Activated T-helper 2 cell treated with anti-CD3 and anti-CD28 coated beads, Interferon-gamma antibody, Interleukin-2, Interleukin-4, amounts not matched to agents 10 μg/mL and 5 μg/mL and 100 μg/mL, durations not matched to agents 14 hours and 24 hours and 36 hours (primary cell): ENCODE measurements at regions not wholly inside any gene's neighbourhood (a gene's known extent, or its start where the extent isn't known, plus 50 kb on each side); places are given as distances from the start of the nearest gene placed in this dataset.
"Not testable (repeated sequence)": the region's sequence is repeated elsewhere in the genome, so short reads cannot be mapped to it uniquely, and the experiment has no call there.

ENCODE experiments used
- DNase-seq: peaks from one replicate; pipeline ENCODE4 v3.0.0; 2021; ENCODE audit warnings: low spot score
- H3K27ac Mint-ChIP-seq: one replicate; pipeline ENCODE4 v1.8.0; 2021; ENCODE audit warnings: mixed read lengths
- H3K27me3 Mint-ChIP-seq: one replicate; pipeline ENCODE4 v1.8.0; 2021; ENCODE audit warnings: low read depth, mixed read lengths
- H3K36me3 Mint-ChIP-seq: one replicate; pipeline ENCODE4 v1.8.0; 2021; ENCODE audit warnings: low read depth, mixed read lengths
- H3K4me1 Mint-ChIP-seq: one replicate; pipeline ENCODE4 v1.8.0; 2021; ENCODE audit warnings: low read depth, mixed read lengths
- H3K4me3 Mint-ChIP-seq: one replicate; pipeline ENCODE4 v1.8.0; 2021; ENCODE audit warnings: low read depth, mild to moderate bottlenecking, moderate library complexity, mixed read lengths
- H3K9me3 Mint-ChIP-seq: one replicate; pipeline ENCODE4 v1.8.0; 2021; ENCODE audit warnings: mixed read lengths
- intact Hi-C: fragments of 100-400 bp; cut with micrococcal nuclease; formaldehyde crosslinking; loops from one replicate; pipeline ENCODE4 v1.15.1; 2023

- no peaks in the 10 kb centered on the region for H3K36me3 Mint-ChIP-seq
- intact Hi-C loops = no loop called here
- H3K4me3 Mint-ChIP-seq = no peak overlapping the region
- H3K27ac Mint-ChIP-seq = no peak overlapping the region
- H3K9me3 Mint-ChIP-seq = peaks cover 46% of the 10 kb centered on the region
- no peaks in the 10 kb centered on the region for H3K27me3 Mint-ChIP-seq
- DNase-seq = no peak
- no peaks in the 10 kb centered on the region for H3K4me1 Mint-ChIP-seq
Measured at GRCh38 chr2:34545486-34546136, 946.5 kb upstream of the FAM98A start.

- Mint-ChIP-seq H3K27ac (no peak overlapping the region), H3K4me3 (no peak overlapping the region), H3K9me3 (peaks cover 27% of the 10 kb centered on the region), H3K4me1 (no peaks in the 10 kb centered on the region), H3K27me3 (no peaks in the 10 kb centered on the region), H3K36me3 (no peaks in the 10 kb centered on the region)
- intact Hi-C loops = no loop called here
- DNase-seq = no peak
Measured at GRCh38 chr2:34534761-34535160, 935.7 kb upstream of the FAM98A start.

DNA sequence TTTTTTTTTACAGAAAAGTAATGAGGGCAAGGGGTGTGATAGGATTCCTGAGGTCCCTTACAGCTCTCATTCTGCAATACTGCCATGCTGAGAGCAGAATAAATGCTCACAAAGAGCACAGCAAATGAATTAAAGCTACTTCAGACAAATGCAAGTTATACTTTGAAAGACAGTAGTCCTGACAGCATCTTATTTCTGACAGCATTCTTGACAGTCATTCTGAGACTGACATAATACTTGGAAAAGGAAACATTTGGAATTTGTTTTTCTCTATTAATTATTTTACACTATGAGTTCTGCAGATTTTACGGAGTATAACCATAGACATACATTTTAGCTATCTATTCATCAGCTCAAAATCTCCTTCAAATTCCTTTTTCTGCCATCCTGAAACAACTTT is 935.2 kb upstream of the FAM98A start:
- H3K27me3 Mint-ChIP-seq = no peaks in the 10 kb centered on the region
- no peak overlapping the region for H3K27ac Mint-ChIP-seq
- no peak overlapping the region for H3K4me3 Mint-ChIP-seq
- H3K36me3 Mint-ChIP-seq = no peaks in the 10 kb centered on the region
- H3K9me3 Mint-ChIP-seq = peaks cover 24% of the 10 kb centered on the region
- intact Hi-C loops = no loop called here
- H3K4me1 Mint-ChIP-seq = no peaks in the 10 kb centered on the region
- no peak for DNase-seq

GRCh38 chr2:34533585-34534183 is 934.6 kb upstream of the FAM98A start:
- Mint-ChIP-seq H3K9me3 (peaks cover 17% of the 10 kb centered on the region), H3K4me3 (no peak overlapping the region), H3K4me1 (no peaks in the 10 kb centered on the region), H3K36me3 (no peaks in the 10 kb centered on the region), H3K27me3 (no peaks in the 10 kb centered on the region), H3K27ac (no peak overlapping the region)
- no peak for DNase-seq
- intact Hi-C loops = no loop called here

DNA sequence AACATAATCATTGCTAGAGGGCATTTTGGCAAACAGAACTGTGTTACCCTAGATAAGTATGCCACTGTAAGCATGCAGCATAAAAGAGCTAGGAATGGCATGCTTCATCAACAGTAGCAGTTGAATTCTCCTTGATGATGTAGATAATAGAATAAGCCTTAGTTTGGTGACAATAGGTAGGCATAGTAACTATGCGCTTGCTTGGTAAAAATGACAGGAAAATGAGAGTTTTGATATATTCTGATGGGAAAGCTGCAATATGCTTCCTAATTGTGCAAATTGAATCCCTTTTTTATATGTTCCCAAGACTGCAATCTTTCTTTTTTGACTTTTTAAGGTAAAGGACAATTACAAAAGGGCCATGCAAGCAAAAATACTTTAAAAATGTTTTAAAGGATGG is 930.9 kb upstream of the FAM98A start:
- Mint-ChIP-seq H3K27me3 (no peaks in the 10 kb centered on the region), H3K36me3 (no peaks in the 10 kb centered on the region), H3K9me3 (peaks cover 11% of the 10 kb centered on the region), H3K4me1 (no peaks in the 10 kb centered on the region), H3K4me3 (no peak overlapping the region), H3K27ac (no peak overlapping the region)
- DNase-seq = no peak
- intact Hi-C loops = no loop called here

DNA sequence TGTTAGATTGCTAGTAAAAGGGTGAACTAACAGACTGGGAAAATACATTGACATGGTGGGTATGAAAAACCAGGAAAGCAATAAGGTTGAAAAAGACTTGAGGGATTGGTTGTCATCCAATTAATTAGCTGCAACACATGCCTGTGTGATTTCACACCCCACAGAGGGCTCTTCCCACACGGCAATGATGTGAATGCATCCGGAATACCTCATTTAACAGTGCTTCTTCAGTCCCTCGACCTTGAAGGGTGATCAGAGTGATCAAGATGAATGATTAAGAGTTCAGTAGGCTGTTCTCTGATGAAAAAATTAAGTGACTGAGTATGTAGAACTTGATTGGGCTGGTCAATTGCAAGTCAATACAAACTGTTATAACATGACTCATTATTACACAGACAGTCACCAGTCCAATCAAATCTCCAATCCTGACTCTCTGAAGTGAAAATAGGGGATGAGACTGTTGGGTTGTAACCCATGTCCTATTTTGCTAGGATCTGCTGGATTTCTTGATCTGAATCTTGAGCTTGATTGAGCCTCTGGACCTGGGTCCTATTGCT is 924.9 kb upstream of the FAM98A start:
- intact Hi-C loops = no loop called here
- peaks cover 16% of the 10 kb centered on the region for H3K9me3 Mint-ChIP-seq

DNA sequence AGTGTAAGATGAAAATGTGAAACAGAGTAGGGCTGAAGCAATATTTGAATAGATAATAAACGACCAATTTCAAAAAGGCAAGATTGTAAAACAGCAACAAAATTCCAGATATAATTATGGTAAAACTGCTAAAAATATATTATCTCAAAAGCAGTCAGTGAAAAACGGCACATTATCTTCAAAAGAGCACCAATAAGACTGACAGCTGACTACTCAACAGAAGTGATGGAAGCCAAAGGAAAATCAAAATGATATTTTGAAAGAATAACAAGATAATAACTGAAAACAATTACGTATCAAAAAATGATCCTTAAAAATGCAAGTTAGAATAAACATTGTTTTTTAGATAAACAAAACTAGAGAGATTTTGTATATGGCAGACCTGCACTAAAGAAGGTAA is 920.6 kb upstream of the FAM98A start:
- Mint-ChIP-seq H3K9me3 (peaks cover 12% of the 10 kb centered on the region), H3K27me3 (no peaks in the 10 kb centered on the region), H3K27ac (no peak overlapping the region), H3K36me3 (no peaks in the 10 kb centered on the region), H3K4me3 (no peak overlapping the region), H3K4me1 (no peaks in the 10 kb centered on the region)
- DNase-seq = no peak
- intact Hi-C loops = no loop called here

More for the DNA sequence above, 924.9 kb upstream of the FAM98A start:
- no peak for DNase-seq
- H3K4me1 Mint-ChIP-seq = no peaks in the 10 kb centered on the region
- H3K27me3 Mint-ChIP-seq = no peaks in the 10 kb centered on the region
- H3K27ac Mint-ChIP-seq = no peak overlapping the region
- H3K36me3 Mint-ChIP-seq = no peaks in the 10 kb centered on the region
- H3K4me3 Mint-ChIP-seq = no peak overlapping the region

DNA sequence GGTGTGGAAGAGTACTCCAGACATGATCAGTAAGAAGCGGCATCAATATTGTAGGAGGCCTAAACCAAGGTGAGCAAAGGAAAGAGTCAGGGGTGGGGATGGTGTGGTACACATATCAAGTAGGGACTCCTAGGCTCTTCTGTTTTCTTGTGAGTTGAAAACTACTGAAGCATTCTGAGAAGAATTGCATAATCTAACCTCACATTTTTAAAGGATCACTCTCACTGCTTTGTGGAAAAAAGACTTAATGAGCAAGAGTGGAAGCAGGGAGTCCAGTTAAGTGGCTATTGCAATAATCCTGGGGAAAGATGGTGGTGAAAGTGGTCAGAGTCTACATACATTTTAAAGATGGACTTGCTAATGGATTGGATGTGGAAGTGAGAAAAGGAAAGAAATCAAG is 899.5 kb upstream of the FAM98A start:
- Mint-ChIP-seq H3K36me3 (no peaks in the 10 kb centered on the region), H3K27me3 (no peaks in the 10 kb centered on the region), H3K4me1 (no peaks in the 10 kb centered on the region), H3K4me3 (no peak overlapping the region), H3K9me3 (peaks cover 45% of the 10 kb centered on the region), H3K27ac (no peak overlapping the region)
- no peak for DNase-seq
- intact Hi-C loops = no loop called here

DNA sequence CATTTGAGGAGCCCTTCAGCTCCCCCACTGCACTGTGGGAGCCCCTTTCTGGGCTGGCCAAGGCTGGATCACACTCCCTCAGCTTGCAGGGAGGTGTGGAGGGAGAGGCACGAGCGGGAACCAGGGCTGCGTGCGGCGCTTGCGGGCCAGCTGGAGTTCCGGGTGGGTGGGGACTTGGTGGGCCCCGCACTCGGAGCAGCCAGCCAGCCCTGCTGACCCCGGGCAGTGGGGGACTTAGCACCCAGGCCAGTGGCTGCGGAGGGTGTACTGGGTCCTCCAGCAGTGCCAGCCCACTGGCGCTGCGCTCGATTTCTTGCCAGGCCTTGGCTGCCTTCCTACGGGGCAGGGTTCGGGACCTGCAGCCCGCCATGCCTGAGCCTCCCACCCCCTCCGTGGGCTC is 895.1 kb upstream of the FAM98A start:
- DNase-seq, H3K4me1 Mint-ChIP-seq, H3K4me3 Mint-ChIP-seq, intact Hi-C loops, H3K27me3 Mint-ChIP-seq, H3K27ac Mint-ChIP-seq, H3K36me3 Mint-ChIP-seq: not testable (repeated sequence)
- peaks cover 28% of the 10 kb centered on the region for H3K9me3 Mint-ChIP-seq

- intact Hi-C loops = no loop called here
- Mint-ChIP-seq H3K4me3 (no peak overlapping the region), H3K4me1 (no peaks in the 10 kb centered on the region)
Measured at GRCh38 chr2:34492561-34493455, 893.7 kb upstream of the FAM98A start.

DNA sequence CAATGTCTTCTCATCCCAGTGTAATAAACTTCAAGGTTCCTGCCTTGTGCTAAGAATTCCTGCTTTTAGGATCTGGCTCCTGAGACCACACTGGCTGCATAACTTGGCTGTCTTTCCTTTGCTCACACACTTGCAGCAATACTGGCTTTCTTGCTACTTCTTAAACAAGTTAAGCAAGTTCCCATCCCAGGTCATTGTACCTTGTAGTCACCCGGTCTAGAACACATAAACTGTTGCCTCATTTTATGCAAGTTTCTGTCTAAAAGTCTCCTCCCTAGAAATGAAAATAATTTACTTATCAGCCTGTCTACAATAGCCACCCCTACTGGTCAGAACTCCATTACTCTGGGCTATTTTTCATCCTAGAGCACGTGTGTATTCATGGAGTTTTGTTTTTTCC is 887.9 kb upstream of the FAM98A start:
- Mint-ChIP-seq H3K27ac (no peak overlapping the region), H3K9me3 (no peaks in the 10 kb centered on the region), H3K4me1 (no peaks in the 10 kb centered on the region), H3K4me3 (no peak overlapping the region), H3K36me3 (no peaks in the 10 kb centered on the region), H3K27me3 (no peaks in the 10 kb centered on the region)
- no peak for DNase-seq
- intact Hi-C loops = no loop called here

More at GRCh38 chr2:34492561-34493455, 893.7 kb upstream of the FAM98A start:
- H3K27me3 Mint-ChIP-seq = no peaks in the 10 kb centered on the region
- H3K36me3 Mint-ChIP-seq = no peaks in the 10 kb centered on the region
- DNase-seq = no peak
- no peak overlapping the region for H3K27ac Mint-ChIP-seq
- peaks cover 18% of the 10 kb centered on the region for H3K9me3 Mint-ChIP-seq

GRCh38 chr2:34481542-34481941 is 882.4 kb upstream of the FAM98A start:
- H3K27me3 Mint-ChIP-seq = no peaks in the 10 kb centered on the region
- intact Hi-C loops = no loop called here
- H3K27ac Mint-ChIP-seq = no peak overlapping the region
- DNase-seq = no peak
- peaks cover 9% of the 10 kb centered on the region for H3K9me3 Mint-ChIP-seq
- H3K4me3 Mint-ChIP-seq = no peak overlapping the region
- no peaks in the 10 kb centered on the region for H3K36me3 Mint-ChIP-seq
- no peaks in the 10 kb centered on the region for H3K4me1 Mint-ChIP-seq

DNA sequence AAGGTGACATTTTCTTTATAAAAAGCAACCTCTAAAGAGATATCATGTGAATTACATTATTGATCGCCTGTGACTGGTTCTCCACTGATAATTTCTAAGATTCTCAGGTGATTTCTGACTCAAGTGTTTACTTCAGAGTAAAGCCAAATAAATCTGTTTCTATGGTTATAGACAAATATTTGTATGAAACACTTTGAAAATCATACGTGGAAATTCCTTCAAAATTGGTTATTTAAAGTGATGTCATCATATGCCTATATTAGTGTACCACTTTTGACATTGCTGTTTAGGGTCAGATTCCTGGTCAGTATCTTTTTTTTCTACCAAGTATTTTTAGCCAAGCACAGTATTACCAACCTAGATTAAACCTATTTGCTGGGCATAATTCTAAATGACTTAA is 881.3 kb upstream of the FAM98A start:
- Mint-ChIP-seq H3K36me3 (no peaks in the 10 kb centered on the region), H3K4me3 (no peak overlapping the region), H3K4me1 (no peaks in the 10 kb centered on the region), H3K9me3 (peaks cover 9% of the 10 kb centered on the region), H3K27me3 (no peaks in the 10 kb centered on the region), H3K27ac (no peak overlapping the region)
- intact Hi-C loops = no loop called here
- DNase-seq = no peak
